ENCODE measurements at regions not wholly inside any gene's neighbourhood (a gene's known extent, or its start where the extent isn't known, plus 50 kb on each side); places are given as distances from the start of the nearest gene placed in this dataset.

- TF ChIP-seq CTCF (IDR thresholded peaks at IDR 0.05) (no peak), POLR2A (IDR thresholded peaks at IDR 0.05) (no peak)
Observed at GRCh38 chr10:10855151-10855581, 162.5 kb upstream of the CELF2 start.

All from esophagus squamous epithelium (tissue), 4 donors.